H9 (cell line): ENCODE measurements at regions not wholly inside any gene's neighbourhood (a gene's known extent, or its start where the extent isn't known, plus 50 kb on each side); places are given as distances from the start of the nearest gene placed in this dataset.

Source experiments
- DNase-seq: peaks from one replicate; pipeline ENCODE4 v3.0.0-alpha.2; 2017
- H2AFZ ChIP-seq: one replicate; pipeline ENCODE4 v1.6.1; 2013; ENCODE audit warnings: mild to moderate bottlenecking, low read length, control low read depth, moderate library complexity
- H2AK5ac ChIP-seq: 2 replicates; pipeline ENCODE4 v1.6.1; 2013; ENCODE audit warnings: low read length, control low read depth, mixed read lengths; ENCODE audit not compliant: insufficient read length
- H2BK120ac ChIP-seq: one replicate; pipeline ENCODE4 v1.6.1; 2013; ENCODE audit warnings: low read depth, mild to moderate bottlenecking, low read length, control low read depth, inconsistent platforms; ENCODE audit not compliant: poor library complexity, severe bottlenecking
- H2BK12ac ChIP-seq: 2 replicates; pipeline ENCODE4 v1.6.1; 2013; ENCODE audit warnings: low read length, control low read depth, mixed read lengths, low read depth; ENCODE audit not compliant: insufficient read length
- H2BK15ac ChIP-seq: 2 replicates; pipeline ENCODE4 v1.6.1; 2013; ENCODE audit warnings: low read depth, low read length, control low read depth
- H2BK20ac ChIP-seq: one replicate; pipeline ENCODE4 v1.6.1; 2013; ENCODE audit warnings: low read depth, mild to moderate bottlenecking, low read length, control low read depth, inconsistent platforms; ENCODE audit not compliant: poor library complexity, severe bottlenecking
- H2BK5ac ChIP-seq: 2 replicates; pipeline ENCODE4 v1.6.1; 2013; ENCODE audit warnings: low read length, control low read depth, mixed read lengths; ENCODE audit not compliant: insufficient read length
- H3K14ac ChIP-seq: 2 replicates; pipeline ENCODE4 v1.6.1; 2013; ENCODE audit warnings: low read length, control low read depth; ENCODE audit not compliant: insufficient read depth
- H3K18ac ChIP-seq: 2 replicates; pipeline ENCODE4 v1.6.1; 2013; ENCODE audit warnings: low read depth, mild to moderate bottlenecking, mixed read lengths, low read length, control low read depth; ENCODE audit not compliant: insufficient read length
- H3K23ac ChIP-seq: 2 replicates; pipeline ENCODE4 v1.6.1; 2013; ENCODE audit warnings: low read length, control low read depth, mixed read lengths, low read depth; ENCODE audit not compliant: insufficient read length
- H3K23me2 ChIP-seq: 2 replicates; pipeline ENCODE4 v1.6.1; 2013; ENCODE audit warnings: low read depth, mild to moderate bottlenecking, mixed read lengths, low read length, control low read depth; ENCODE audit not compliant: insufficient read length, poor library complexity, severe bottlenecking
- H3K27ac ChIP-seq: 2 replicates; pipeline ENCODE4 v1.5.1; 2013; ENCODE audit warnings: low read length, control low read depth, mixed read lengths, low read depth; ENCODE audit not compliant: insufficient read length
- H3K27me3 ChIP-seq: 2 replicates; pipeline ENCODE4 v1.6.1; 2013; ENCODE audit warnings: low read length, control low read depth, inconsistent platforms; ENCODE audit not compliant: insufficient read depth
- H3K4ac ChIP-seq: 2 replicates; pipeline ENCODE4 v1.6.1; 2013; ENCODE audit warnings: low read depth, mild to moderate bottlenecking, control low read depth, inconsistent platforms, low read length, moderate library complexity
- H3K4me1 ChIP-seq: 2 replicates; pipeline ENCODE4 v1.6.1; 2013; ENCODE audit warnings: low read length, control low read depth, inconsistent platforms; ENCODE audit not compliant: insufficient read depth
- H3K4me2 ChIP-seq: 2 replicates; pipeline ENCODE4 v1.6.1; 2013; ENCODE audit warnings: low read length, control low read depth, mixed read lengths; ENCODE audit not compliant: insufficient read length, insufficient read depth
- H3K56ac ChIP-seq: 2 replicates; pipeline ENCODE4 v1.6.1; 2013; ENCODE audit warnings: low read depth, mild to moderate bottlenecking, mixed read lengths, low read length, control low read depth; ENCODE audit not compliant: insufficient read length
- H3K79me1 ChIP-seq: 2 replicates; pipeline ENCODE4 v1.6.1; 2013; ENCODE audit warnings: low read depth, mild to moderate bottlenecking, moderate library complexity, low read length, control low read depth, inconsistent platforms; ENCODE audit not compliant: insufficient read depth, poor library complexity, severe bottlenecking
- H3K79me2 ChIP-seq: 2 replicates; pipeline ENCODE4 v1.6.1; 2013; ENCODE audit warnings: low read length, control low read depth, inconsistent platforms; ENCODE audit not compliant: insufficient read depth
- H3K9ac ChIP-seq: 2 replicates; pipeline ENCODE4 v1.6.1; 2013; ENCODE audit warnings: low read length, control low read depth, mixed read lengths; ENCODE audit not compliant: insufficient read length; ENCODE audit errors: extremely low read depth
- H3K9me3 ChIP-seq: one replicate; pipeline ENCODE4 v1.6.1; 2013; ENCODE audit warnings: low read depth, low read length, inconsistent platforms; ENCODE audit not compliant: control insufficient read depth
- H3T11ph ChIP-seq: one replicate; pipeline ENCODE4 v1.6.1; 2013; ENCODE audit warnings: mild to moderate bottlenecking, low read length, control low read depth, inconsistent platforms
- H4K20me1 ChIP-seq: one replicate; pipeline ENCODE4 v1.6.1; 2013; ENCODE audit not compliant: control insufficient read depth, insufficient read length, insufficient read depth
- H4K5ac ChIP-seq: 2 replicates; pipeline ENCODE4 v1.6.1; 2013; ENCODE audit warnings: low read depth, mild to moderate bottlenecking, mixed read lengths, low read length, control low read depth; ENCODE audit not compliant: insufficient read length
- H4K8ac ChIP-seq: replicated peaks from 2 replicates; pipeline ENCODE4 v1.6.1; 2013; ENCODE audit warnings: low read length, control low read depth, mixed read lengths, low read depth; ENCODE audit not compliant: insufficient read length
- H4K91ac ChIP-seq: 2 replicates; pipeline ENCODE4 v1.6.1; 2013; ENCODE audit warnings: low read depth, mild to moderate bottlenecking, moderate library complexity, mixed read lengths, low read length, control low read depth; ENCODE audit not compliant: insufficient read length
- H3K27ac Mint-ChIP-seq, 3 experiments: 2 replicates in 2 of 3; 3 replicates in 1 of 3; pipeline ENCODE4 v1.8.0; 2020 to 2021; ENCODE audit warnings: mixed read lengths in 3 of 3, mild to moderate bottlenecking in 1 of 3, moderate library complexity in 1 of 3
- H3K27me3 Mint-ChIP-seq: 2 replicates; pipeline ENCODE4 v1.8.0; 2021; ENCODE audit warnings: low read depth, mild to moderate bottlenecking, moderate library complexity, mixed read lengths
- H3K36me3 Mint-ChIP-seq, 3 experiments: 2 replicates in 2 of 3; 3 replicates in 1 of 3; pipeline ENCODE4 v1.8.0; 2020 to 2021; ENCODE audit warnings: low read depth in 3 of 3, mixed read lengths in 3 of 3; ENCODE audit not compliant: insufficient read depth in 1 of 3
- H3K4me1 Mint-ChIP-seq, 2 experiments: 2 replicates each; pipeline ENCODE4 v1.8.0; 2020; ENCODE audit warnings: mixed read lengths in 2 of 2
- H3K4me3 Mint-ChIP-seq, 2 experiments: 2 replicates in 1 of 2; 3 replicates in 1 of 2; pipeline ENCODE4 v1.8.0; 2020 to 2021; ENCODE audit warnings: mild to moderate bottlenecking in 2 of 2, mixed read lengths in 2 of 2, moderate library complexity in 1 of 2
- H3K9me3 Mint-ChIP-seq, 2 experiments: 2 replicates in 1 of 2; 3 replicates in 1 of 2; pipeline ENCODE4 v1.8.0; 2020; ENCODE audit warnings: mild to moderate bottlenecking in 2 of 2, mixed read lengths in 2 of 2, moderate library complexity in 1 of 2
- CTCF ChIP-seq: fragments of 200-600 bp; sonication (generic); conservative IDR thresholded peaks from 3 replicates; pipeline ENCODE4 v1.8.0; 2021; ENCODE audit warnings: antibody characterized with exemption, mild to moderate bottlenecking
- WGBS: extraction: QIAGEN DNeasy Blood & Tissue Kit; methylation state at CpG from one replicate; pipeline ENCODE4 v1.1.7; 2013; ENCODE audit warnings: missing lambda C conversion rate, low lambda C conversion rate, mixed read lengths; ENCODE audit not compliant: insufficient read length; ENCODE audit errors: extremely low coverage; 5-methylcytosine and 5-hydroxymethylcytosine counted together

- H3K79me1 ChIP-seq, result no peaks in the 10 kb centered on the region
- H3T11ph ChIP-seq, result no peak overlapping the region
- no peaks in the 10 kb centered on the region for H3K4me1 Mint-ChIP-seq
- H3K9me3 ChIP-seq, result no peaks in the 10 kb centered on the region
- no peak overlapping the region for H3K27ac Mint-ChIP-seq
- no peaks in the 10 kb centered on the region for H4K20me1 ChIP-seq
- H2BK15ac ChIP-seq, result no peak overlapping the region
- H2BK120ac ChIP-seq, result no peak overlapping the region
- no peak overlapping the region for H4K91ac ChIP-seq
- no peak overlapping the region for H3K18ac ChIP-seq
- no peaks in the 10 kb centered on the region for H3K23me2 ChIP-seq
- WGBS, result no CpG with 5 or more reads among the region's 3 CpGs
- H3K4me3 Mint-ChIP-seq, result no peak overlapping the region
- no peak overlapping the region for H2BK5ac ChIP-seq
- H4K8ac ChIP-seq, result no peak overlapping the region
- H3K9me3 Mint-ChIP-seq, result peaks cover 3% of the 10 kb centered on the region in 2 experiments; a peak in 2 of 5 replicates
- H3K27ac ChIP-seq, result no peak overlapping the region
- no peak overlapping the region for H3K23ac ChIP-seq
- H2BK20ac ChIP-seq, result no peak overlapping the region
- H2BK12ac ChIP-seq, result no peak overlapping the region
- H3K9ac ChIP-seq, result no peak overlapping the region
- no peaks in the 10 kb centered on the region for H3K4me1 ChIP-seq
- no peaks in the 10 kb centered on the region for H3K79me2 ChIP-seq
- H3K14ac ChIP-seq, result no peak overlapping the region
- H2AFZ ChIP-seq, result no peak overlapping the region
- no peak overlapping the region for H3K56ac ChIP-seq
- peaks cover 0 to 4% (median 0%) of the 10 kb centered on the region in 3 experiments; a peak in 2 of 7 replicates for H3K36me3 Mint-ChIP-seq
- no peak for TF ChIP-seq CTCF
- no peaks in the 10 kb centered on the region for H3K27me3 Mint-ChIP-seq
- H3K4ac ChIP-seq, result no peak overlapping the region
- no peak for DNase-seq
- H2AK5ac ChIP-seq, result no peak overlapping the region
- H3K27me3 ChIP-seq, result no peaks in the 10 kb centered on the region
- no peak overlapping the region for H4K5ac ChIP-seq
- H3K4me2 ChIP-seq, result no peak overlapping the region
Measured at GRCh38 chr4:95602872-95603271, 54.1 kb upstream of the UNC5C start.
